AG10803 (cell line): ENCODE measurements at regions not wholly inside any gene's neighbourhood (a gene's known extent, or its start where the extent isn't known, plus 50 kb on each side); places are given as distances from the start of the nearest gene placed in this dataset.
A peak's percentile ranks its signal among the peaks of the same experiment; 100 is the strongest.

ENCODE experiments used
- DNase-seq: peaks from one replicate; pipeline ENCODE4 v3.0.0; 2010; ENCODE audit warnings: low read depth
- H3K4me3 ChIP-seq: 2 replicates; pipeline ENCODE4 v1.5.1; 2011; ENCODE audit warnings: mild to moderate bottlenecking, low read length, control low read depth
- CTCF ChIP-seq: conservative IDR thresholded peaks from 2 replicates; pipeline ENCODE4 v1.5.1; 2011; ENCODE audit warnings: mild to moderate bottlenecking, low read length, control low read depth, inconsistent platforms

- no peak for TF ChIP-seq CTCF
- no peak overlapping the region for H3K4me3 ChIP-seq
- no peak for DNase-seq
Observed at GRCh38 chr9:1462626-1463308, 412.6 kb downstream of the DMRT2 start.

DNA sequence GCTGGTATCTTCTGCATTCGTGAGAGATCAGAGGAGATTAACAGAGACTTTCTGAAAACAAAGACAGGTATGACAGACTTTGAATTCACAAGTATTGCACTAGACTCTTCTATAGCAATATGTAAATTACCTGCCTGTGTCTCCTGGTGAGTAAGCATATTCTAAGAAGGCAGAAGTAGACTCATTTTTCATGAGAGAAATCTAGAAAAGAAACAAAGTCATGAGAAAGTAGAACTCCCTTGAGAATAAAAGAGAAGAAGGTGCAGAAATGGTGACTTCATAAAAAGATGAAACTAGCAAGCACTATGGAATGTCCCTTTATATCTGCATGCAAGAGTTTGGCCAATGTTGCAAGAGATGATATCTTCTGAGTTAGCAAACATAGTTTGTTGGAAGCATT, 419.8 kb downstream of the DMRT2 start:
- no peak for TF ChIP-seq CTCF
- H3K4me3 ChIP-seq = no peak overlapping the region
- DNase-seq = no peak

- H3K4me3 ChIP-seq = no peak overlapping the region
- no peak for TF ChIP-seq CTCF
- no peak for DNase-seq
Observed at GRCh38 chr9:1473956-1474634, 423.9 kb downstream of the DMRT2 start.

DNA sequence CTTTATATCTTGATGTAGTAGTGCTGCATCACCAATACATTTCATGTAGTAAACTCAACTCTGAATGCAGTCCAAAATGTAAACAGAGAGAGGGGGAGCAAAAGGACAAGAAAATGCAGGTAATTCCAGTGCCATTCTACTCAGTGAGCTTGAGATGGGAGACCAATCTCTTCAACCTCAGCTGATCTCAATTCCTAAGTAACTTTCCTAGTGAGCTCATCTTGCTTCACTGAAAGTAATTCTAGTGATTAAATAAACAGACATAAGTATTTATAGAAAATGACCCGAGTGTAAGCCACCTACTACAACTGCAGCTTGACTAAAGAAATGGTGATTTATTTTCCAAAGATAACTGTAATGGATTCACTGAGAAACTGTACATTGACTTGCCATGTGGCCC, 424.5 kb downstream of the DMRT2 start:
- TF ChIP-seq CTCF = no peak
- H3K4me3 ChIP-seq = no peak overlapping the region
- no peak for DNase-seq

DNA sequence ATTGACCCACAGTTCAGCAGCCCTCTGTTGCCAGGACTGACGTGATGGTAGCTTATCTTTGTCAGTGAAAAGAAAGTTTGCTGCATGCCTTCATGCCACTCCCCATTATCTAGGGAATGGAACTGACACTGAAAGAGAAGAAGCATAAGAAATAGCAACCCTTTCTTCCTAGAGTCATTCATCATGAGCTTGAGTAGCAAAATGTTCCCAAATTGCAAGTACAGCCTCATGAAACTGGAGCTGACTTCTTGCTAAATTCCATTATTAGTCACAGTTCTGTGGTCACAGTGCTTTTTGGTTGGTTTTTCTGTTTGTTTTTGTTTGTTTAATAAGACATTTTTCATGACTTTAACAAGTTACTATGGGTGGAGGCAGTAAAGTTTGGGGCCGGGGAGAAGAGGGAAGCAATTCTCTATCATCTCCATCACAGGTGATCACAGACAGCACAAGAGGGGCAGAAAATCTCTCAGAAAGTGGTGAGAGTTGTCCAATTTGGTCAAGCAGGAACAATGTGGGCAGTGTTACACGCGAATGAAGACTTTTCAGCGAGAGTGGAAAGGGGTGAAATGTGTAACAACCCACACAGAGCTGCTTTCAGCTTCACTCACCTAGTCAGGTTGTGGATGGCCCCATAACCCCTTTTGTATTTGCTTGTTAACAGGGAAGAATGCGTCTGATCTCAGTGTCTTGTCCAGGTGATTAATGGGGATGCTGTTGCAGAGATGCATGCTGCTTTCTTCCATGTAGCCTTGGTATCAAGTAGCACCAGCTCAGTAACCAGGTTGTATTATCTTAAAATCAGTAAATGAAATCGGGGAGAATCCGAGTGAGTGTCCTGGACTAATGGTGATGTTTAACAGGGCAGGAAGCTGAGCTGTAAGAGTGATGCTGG, 440.4 kb downstream of the DMRT2 start:
- H3K4me3 ChIP-seq = no peak overlapping the region
- TF ChIP-seq CTCF = no peak
- peak; percentile 3 for DNase-seq

- H3K4me3 ChIP-seq = no peak overlapping the region
- TF ChIP-seq CTCF = no peak
- no peak for DNase-seq
Observed at GRCh38 chr9:1492156-1492555, 442.0 kb downstream of the DMRT2 start.
